ENCODE measurements at regions not wholly inside any gene's neighbourhood (a gene's known extent, or its start where the extent isn't known, plus 50 kb on each side); places are given as distances from the start of the nearest gene placed in this dataset.

DNA sequence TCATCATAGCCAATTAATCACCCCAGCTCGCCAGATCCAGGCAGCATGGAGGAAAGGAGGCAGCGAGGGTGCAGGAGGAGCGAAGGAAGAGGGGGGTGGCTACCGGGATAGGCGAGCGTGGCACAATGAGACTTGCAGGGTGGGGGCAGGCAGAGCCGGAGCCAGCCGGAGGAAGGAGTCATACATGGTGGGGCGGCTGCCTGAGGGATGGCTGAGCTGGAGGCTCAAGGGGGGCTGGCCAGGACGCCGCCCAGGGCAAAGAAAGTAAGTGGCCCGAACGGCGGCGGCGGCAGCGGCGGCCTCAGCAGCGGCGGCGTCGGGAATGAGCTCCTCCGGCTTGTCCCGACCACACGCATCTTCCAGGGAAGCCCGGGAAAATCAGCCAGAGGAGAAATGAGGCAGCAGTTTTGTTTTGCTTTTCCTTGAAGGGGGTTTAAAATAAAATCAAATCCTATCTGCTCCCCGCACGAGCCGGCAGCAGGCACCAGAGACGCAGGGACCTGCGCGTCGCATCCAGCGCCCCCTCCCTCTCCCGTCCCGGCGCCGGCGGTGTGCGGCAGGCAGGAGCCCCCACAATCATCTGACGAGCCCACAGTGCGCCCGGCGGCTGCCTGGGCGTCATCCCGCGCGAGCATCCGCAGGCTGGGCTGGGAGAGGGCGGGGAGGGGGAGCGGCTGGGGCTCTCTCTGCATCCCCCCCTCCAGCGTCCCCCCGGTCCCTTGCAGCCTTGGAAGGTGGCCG, 263.6 kb downstream of the CTTN start:
- no peak overlapping the region for H3K4me3 ChIP-seq (ENCODE audit: low read length)
- no peak for DNase-seq (ENCODE audit: low read depth)

DNA sequence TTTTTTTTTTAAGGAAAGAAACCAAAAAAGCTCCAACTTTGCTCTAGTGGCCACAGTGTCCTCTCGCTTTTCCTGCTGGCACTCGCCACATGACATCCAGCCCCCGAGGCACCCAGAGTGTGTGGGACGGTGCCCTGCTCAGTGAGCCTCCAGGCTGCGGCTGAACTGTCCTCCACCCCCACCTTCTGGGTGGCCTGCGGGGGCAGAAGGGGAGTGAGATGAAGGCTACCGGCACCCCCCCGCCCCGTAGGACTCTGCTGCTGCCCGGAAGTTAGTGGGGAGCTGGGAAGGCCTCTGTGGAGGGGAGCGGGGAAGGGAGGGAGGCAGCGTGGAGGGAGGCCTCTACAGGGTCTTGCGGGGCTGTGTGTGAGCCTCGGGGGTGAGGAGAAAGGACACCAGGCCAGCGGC, 264.4 kb downstream of the CTTN start:
- DNase-seq (ENCODE audit: low read depth): no peak
- no peak overlapping the region for H3K4me3 ChIP-seq (ENCODE audit: low read length)
- TF ChIP-seq, protein P1, sequence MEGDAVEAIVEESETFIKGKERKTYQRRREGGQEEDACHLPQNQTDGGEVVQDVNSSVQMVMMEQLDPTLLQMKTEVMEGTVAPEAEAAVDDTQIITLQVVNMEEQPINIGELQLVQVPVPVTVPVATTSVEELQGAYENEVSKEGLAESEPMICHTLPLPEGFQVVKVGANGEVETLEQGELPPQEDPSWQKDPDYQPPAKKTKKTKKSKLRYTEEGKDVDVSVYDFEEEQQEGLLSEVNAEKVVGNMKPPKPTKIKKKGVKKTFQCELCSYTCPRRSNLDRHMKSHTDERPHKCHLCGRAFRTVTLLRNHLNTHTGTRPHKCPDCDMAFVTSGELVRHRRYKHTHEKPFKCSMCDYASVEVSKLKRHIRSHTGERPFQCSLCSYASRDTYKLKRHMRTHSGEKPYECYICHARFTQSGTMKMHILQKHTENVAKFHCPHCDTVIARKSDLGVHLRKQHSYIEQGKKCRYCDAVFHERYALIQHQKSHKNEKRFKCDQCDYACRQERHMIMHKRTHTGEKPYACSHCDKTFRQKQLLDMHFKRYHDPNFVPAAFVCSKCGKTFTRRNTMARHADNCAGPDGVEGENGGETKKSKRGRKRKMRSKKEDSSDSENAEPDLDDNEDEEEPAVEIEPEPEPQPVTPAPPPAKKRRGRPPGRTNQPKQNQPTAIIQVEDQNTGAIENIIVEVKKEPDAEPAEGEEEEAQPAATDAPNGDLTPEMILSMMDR (IDR thresholded peaks at IDR 0.05; ENCODE audit: insufficient read depth, low read depth, low read length, missing control alignments): no peak

More for the DNA sequence above, 263.6 kb downstream of the CTTN start:
- TF ChIP-seq, protein P1 (IDR thresholded peaks at IDR 0.05; ENCODE audit: insufficient read depth, low read depth, low read length, missing control alignments): no peak

DNA sequence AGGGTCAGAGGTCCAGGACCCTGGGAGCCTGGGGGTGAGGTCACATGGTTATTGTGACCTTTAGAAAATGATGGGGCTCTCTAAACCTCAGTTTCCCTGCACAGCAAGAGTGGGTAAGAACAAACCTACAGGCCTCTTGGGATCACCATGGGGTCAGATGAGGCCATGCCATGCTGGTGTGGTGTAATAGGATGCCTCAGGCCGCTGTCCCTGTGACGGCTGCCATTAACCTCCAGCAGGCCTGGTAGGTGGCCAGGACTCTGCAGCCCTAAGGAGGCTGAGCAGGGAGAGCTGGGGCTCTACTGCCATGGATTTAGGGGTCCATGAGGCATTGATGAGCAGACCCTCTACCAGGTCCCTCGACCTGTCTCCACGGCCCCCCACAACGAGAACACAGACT, 265.5 kb downstream of the CTTN start:
- no peak for DNase-seq (ENCODE audit: low read depth)
- no peak overlapping the region for H3K4me3 ChIP-seq (ENCODE audit: low read length)
- TF ChIP-seq, protein P1 (IDR thresholded peaks at IDR 0.05; ENCODE audit: insufficient read depth, low read depth, low read length, missing control alignments): no peak

DNA sequence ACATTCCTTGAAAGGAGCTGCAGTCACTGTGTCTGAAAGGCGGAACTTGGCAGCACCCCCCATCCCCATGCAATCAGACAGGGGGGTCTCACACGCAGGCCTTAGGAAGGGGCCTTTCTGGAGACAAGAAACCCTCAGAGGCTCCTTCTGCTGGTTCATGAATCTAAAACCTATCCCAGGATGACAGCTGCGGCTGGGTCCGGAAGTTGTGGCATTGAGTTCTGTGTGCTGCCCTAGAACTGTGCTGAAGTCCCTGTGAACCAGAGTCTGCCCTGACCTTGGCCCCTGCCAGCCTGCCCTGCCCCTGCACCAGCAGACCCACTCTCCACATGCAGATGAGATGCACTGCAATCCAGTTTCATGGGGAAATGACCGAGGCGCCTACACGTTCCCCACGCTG, 268.0 kb downstream of the CTTN start:
- DNase-seq (ENCODE audit: low read depth): no peak
- no peak overlapping the region for H3K4me3 ChIP-seq (ENCODE audit: low read length)
- TF ChIP-seq, protein P1 (IDR thresholded peaks at IDR 0.05; ENCODE audit: insufficient read depth, low read depth, low read length, missing control alignments): no peak

DNA sequence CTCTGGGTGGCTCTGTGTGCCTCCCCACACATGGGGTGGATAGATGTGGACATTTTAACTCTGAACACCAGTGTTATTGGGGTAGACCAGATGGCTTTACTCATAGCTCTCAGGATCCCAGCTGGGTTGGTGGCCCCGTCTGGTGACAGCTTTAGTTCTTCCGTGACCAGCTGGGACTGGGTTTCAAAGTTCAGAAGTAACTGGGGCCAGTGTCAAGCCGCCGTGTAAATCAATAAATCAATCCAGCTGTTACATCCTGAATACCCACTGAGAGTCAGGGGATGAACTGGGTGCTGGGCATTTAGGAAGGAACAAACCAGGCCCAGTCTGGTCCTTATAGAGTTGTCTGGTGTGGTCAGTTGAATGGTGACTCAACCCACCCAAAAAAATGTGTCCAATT, 269.4 kb downstream of the CTTN start:
- TF ChIP-seq, protein P1 (IDR thresholded peaks at IDR 0.05; ENCODE audit: insufficient read depth, low read depth, low read length, missing control alignments): no peak
- DNase-seq (ENCODE audit: low read depth): no peak
- no peak overlapping the region for H3K4me3 ChIP-seq (ENCODE audit: low read length)

DNA sequence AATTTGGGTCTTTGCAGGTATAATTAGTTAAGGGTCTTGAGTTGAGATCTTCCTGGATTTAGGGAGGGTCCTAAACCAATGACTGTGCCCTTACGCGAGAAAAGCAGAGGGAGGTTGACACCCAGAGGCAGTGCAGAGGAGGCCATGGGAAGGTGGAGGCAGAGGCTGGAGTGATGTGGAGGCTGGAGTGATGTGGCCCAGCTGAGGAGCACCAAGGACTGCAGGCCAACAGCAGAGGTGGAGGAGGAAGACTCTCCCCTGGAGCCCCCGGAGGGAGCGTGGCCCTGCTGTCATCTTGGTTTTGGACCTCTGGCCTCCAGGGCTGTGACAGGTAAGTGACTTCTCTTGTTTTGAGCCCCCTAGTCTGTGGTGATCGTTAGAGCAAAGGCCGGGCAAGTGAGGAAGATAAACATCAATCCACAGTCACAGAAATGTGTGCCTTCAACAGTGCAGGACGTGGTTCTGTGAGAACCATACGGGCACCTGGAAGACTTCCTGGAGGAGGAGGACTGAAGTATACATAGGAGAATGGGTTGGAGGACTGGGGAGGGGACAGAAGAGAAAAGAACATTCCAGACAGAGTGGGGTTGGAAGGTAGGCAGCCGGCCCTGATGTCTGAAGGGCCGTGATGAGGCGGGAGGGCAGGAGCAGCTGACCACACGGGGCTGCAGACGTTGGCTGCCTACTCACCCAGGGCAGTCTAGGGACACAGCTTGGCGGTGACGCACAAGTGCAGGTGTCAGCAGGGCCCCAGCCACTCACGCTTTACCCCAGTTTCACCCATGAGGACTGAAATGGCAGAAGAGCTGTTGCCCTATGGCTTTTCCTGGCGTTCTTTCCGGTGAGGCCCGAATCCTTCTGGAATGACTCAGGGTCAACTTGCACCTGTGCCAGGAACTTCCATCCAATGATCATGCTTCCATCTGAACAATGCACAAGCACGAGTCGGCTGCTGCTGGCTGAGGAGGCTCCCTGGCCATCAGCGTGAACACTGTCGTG, 270.2 kb downstream of the CTTN start:
- H3K4me3 ChIP-seq (ENCODE audit: low read length): no peak overlapping the region
- TF ChIP-seq, protein P1 (IDR thresholded peaks at IDR 0.05; ENCODE audit: insufficient read depth, low read depth, low read length, missing control alignments): no peak
- no peak for DNase-seq (ENCODE audit: low read depth)

All from epithelial cell of esophagus (primary cell).